ENCODE measurements at regions not wholly inside any gene's neighbourhood (a gene's known extent, or its start where the extent isn't known, plus 50 kb on each side); places are given as distances from the start of the nearest gene placed in this dataset.

GRCh38 chr5:155833287-155833686 lies 493.7 kb upstream of the SGCD start:
- Histone ChIP-seq H3K4me3 (ENCODE audit: low read length) (no peak overlapping the region), H3F3A (ENCODE audit: insufficient read depth, low read length) (no peaks in the 10 kb centered on the region), H3K4me1 (ENCODE audit: low read length) (peaks cover 1% of the 10 kb centered on the region), H2AFZ (ENCODE audit: low read length) (no peak overlapping the region), H4K20me1 (ENCODE audit: insufficient read depth, low read length) (no peaks in the 10 kb centered on the region), H3K9me3 (replicated peaks; ENCODE audit: insufficient read depth, low read length) (no peaks in the 10 kb centered on the region), H3K9ac (ENCODE audit: low read length) (no peak overlapping the region), H3K9me2 (replicated peaks; ENCODE audit: insufficient read depth, low read length) (no peaks in the 10 kb centered on the region), H3K27ac (ENCODE audit: low read length) (no peak overlapping the region), H3K36me3 (replicated peaks; ENCODE audit: insufficient read depth, low read length) (no peaks in the 10 kb centered on the region), H3K27me3 (replicated peaks; ENCODE audit: insufficient read depth, low read length) (no peaks in the 10 kb centered on the region), H3K79me2 (ENCODE audit: low read length) (no peaks in the 10 kb centered on the region), H3K4me2 (ENCODE audit: low read depth, low read length) (no peak overlapping the region)
- TF ChIP-seq CTCF (IDR thresholded peaks at IDR 0.05; ENCODE audit: low read length): no peak
- TF ChIP-seq EZH2phosphoT487 (IDR thresholded peaks at IDR 0.05; ENCODE audit: low read length): no peak
- no peak for TF ChIP-seq EZH2 (optimal IDR thresholded peaks at IDR 0.05; ENCODE audit: low read depth, low read length)
- DNase-seq: no peak

GRCh38 chr5:155834271-155834975 lies 492.5 kb upstream of the SGCD start:
- Histone ChIP-seq H3K9ac (ENCODE audit: low read length) (no peak overlapping the region), H3K9me3 (replicated peaks; ENCODE audit: insufficient read depth, low read length) (no peaks in the 10 kb centered on the region), H3K79me2 (ENCODE audit: low read length) (no peaks in the 10 kb centered on the region), H3F3A (ENCODE audit: insufficient read depth, low read length) (no peaks in the 10 kb centered on the region), H3K27ac (ENCODE audit: low read length) (no peak overlapping the region), H3K4me3 (ENCODE audit: low read length) (no peak overlapping the region), H3K4me2 (ENCODE audit: low read depth, low read length) (no peak overlapping the region), H3K9me2 (replicated peaks; ENCODE audit: insufficient read depth, low read length) (no peaks in the 10 kb centered on the region), H3K4me1 (ENCODE audit: low read length) (no peaks in the 10 kb centered on the region), H3K36me3 (replicated peaks; ENCODE audit: insufficient read depth, low read length) (no peaks in the 10 kb centered on the region), H2AFZ (ENCODE audit: low read length) (no peak overlapping the region), H3K27me3 (replicated peaks; ENCODE audit: insufficient read depth, low read length) (no peaks in the 10 kb centered on the region), H4K20me1 (ENCODE audit: insufficient read depth, low read length) (no peaks in the 10 kb centered on the region)
- no peak for DNase-seq
- no peak for TF ChIP-seq EZH2phosphoT487 (IDR thresholded peaks at IDR 0.05; ENCODE audit: low read length)
- TF ChIP-seq EZH2 (optimal IDR thresholded peaks at IDR 0.05; ENCODE audit: low read depth, low read length): no peak
- TF ChIP-seq CTCF (IDR thresholded peaks at IDR 0.05; ENCODE audit: low read length): no peak

- Histone ChIP-seq H3K27ac (ENCODE audit: low read length) (no peak overlapping the region), H3K4me2 (ENCODE audit: low read depth, low read length) (no peak overlapping the region)
- TF ChIP-seq EZH2phosphoT487 (IDR thresholded peaks at IDR 0.05; ENCODE audit: low read length) (no peak), CTCF (IDR thresholded peaks at IDR 0.05; ENCODE audit: low read length) (no peak), EZH2 (optimal IDR thresholded peaks at IDR 0.05; ENCODE audit: low read depth, low read length) (no peak)
Measured at GRCh38 chr5:155836089-155836803, 490.7 kb upstream of the SGCD start.

More at GRCh38 chr5:155836089-155836803, 490.7 kb upstream of the SGCD start:
- no peak for DNase-seq
- Histone ChIP-seq H3K9me3 (replicated peaks; ENCODE audit: insufficient read depth, low read length) (no peaks in the 10 kb centered on the region), H3K27me3 (replicated peaks; ENCODE audit: insufficient read depth, low read length) (no peaks in the 10 kb centered on the region), H2AFZ (ENCODE audit: low read length) (no peak overlapping the region), H3K4me3 (ENCODE audit: low read length) (no peak overlapping the region), H3K79me2 (ENCODE audit: low read length) (no peaks in the 10 kb centered on the region), H3K36me3 (replicated peaks; ENCODE audit: insufficient read depth, low read length) (no peaks in the 10 kb centered on the region), H3K9ac (ENCODE audit: low read length) (no peak overlapping the region), H4K20me1 (ENCODE audit: insufficient read depth, low read length) (no peaks in the 10 kb centered on the region), H3K4me1 (ENCODE audit: low read length) (no peaks in the 10 kb centered on the region), H3F3A (ENCODE audit: insufficient read depth, low read length) (no peaks in the 10 kb centered on the region), H3K9me2 (replicated peaks; ENCODE audit: insufficient read depth, low read length) (no peaks in the 10 kb centered on the region)

Data from MM.1S (cell line).